OCI-LY1 (cell line): ENCODE measurements at regions not wholly inside any gene's neighbourhood (a gene's known extent, or its start where the extent isn't known, plus 50 kb on each side); places are given as distances from the start of the nearest gene placed in this dataset.

Source experiments
- CTCF ChIP-seq: fragments of 200-600 bp; sonication (generic), shearing (Covaris generic); IDR thresholded peaks from 2 replicates; pipeline ENCODE4 v1.5.1; 2017; ENCODE audit warnings: mild to moderate bottlenecking, antibody characterized with exemption, low read length, moderate library complexity, mixed read lengths
- EZH2 ChIP-seq: fragments of 200-600 bp; sonication (generic), shearing (Covaris generic); IDR thresholded peaks from 2 replicates; pipeline ENCODE4 v1.8.0; 2017; ENCODE audit warnings: borderline replicate concordance, mixed run types, mild to moderate bottlenecking, antibody characterized with exemption, low read length, moderate library complexity, mixed read lengths

GRCh38 chr5:61850696-61851095, 455.3 kb upstream of the KIF2A start:
- no peak for TF ChIP-seq CTCF
- no peak for TF ChIP-seq EZH2
